ENCODE measurements at regions not wholly inside any gene's neighbourhood (a gene's known extent, or its start where the extent isn't known, plus 50 kb on each side); places are given as distances from the start of the nearest gene placed in this dataset.
"Not testable (repeated sequence)": the region's sequence is repeated elsewhere in the genome, so short reads cannot be mapped to it uniquely, and the experiment has no call there.

DNA sequence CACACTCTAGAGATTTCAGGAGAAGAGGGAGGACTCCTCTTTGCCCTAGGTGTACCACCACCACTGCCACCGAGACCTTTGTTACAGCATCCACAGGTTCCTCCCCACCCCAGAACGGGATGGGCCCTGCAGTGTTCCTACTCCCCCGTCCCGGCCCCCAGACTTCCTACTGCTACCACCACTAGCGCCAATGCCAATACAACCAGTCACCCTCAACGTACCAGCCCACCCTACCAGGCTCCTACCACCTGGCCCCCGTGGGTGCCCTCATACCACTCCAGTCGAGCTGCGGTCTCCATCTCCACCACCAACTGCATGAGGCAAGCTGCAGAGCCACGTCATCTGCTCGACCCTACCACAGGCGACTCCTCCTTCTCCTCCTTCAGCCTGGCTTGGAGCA lies 437.1 kb upstream of the ZNF337 start:
- not testable (repeated sequence) for DNase-seq (ENCODE audit: low read depth in 2 of 2)

DNA sequence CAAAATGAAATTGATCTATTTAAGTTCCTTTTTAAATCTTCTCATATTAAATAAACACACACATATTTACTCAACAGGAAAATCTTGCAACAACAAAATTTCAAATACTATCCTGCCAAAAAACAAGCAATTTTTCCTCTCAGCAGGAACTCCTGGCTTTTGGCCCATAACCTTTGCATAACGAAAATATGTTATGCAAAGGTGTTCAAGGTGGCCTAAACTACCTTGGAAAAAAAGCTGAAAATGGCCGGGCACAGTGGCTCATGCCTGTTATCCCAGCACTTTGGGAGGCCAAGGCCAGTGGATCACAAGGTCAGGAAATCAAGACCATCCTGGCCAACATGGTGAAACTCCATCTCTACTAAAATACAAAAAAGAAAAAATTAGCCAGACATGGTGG lies 424.3 kb upstream of the ZNF337 start:
- DNase-seq (ENCODE audit: low read depth in 2 of 2) = not testable (repeated sequence)

DNA sequence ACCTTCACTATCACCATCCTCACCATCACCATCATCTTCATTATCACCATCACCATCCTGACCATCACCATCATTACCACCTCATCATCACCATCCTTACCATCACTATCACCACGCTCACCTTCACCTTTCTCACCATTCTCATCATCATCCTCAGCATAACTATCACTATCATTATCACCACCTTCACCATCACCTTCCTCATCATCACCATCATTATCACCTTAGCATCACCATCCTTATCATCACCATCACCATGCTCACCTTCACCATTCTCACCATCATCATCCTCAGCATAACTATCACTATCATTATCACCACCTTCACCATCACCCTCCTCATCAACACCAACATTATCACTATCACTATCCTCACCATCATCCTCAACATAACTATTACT lies 397.8 kb upstream of the ZNF337 start:
- DNase-seq (ENCODE audit: low read depth in 2 of 2) = not testable (repeated sequence)

DNA sequence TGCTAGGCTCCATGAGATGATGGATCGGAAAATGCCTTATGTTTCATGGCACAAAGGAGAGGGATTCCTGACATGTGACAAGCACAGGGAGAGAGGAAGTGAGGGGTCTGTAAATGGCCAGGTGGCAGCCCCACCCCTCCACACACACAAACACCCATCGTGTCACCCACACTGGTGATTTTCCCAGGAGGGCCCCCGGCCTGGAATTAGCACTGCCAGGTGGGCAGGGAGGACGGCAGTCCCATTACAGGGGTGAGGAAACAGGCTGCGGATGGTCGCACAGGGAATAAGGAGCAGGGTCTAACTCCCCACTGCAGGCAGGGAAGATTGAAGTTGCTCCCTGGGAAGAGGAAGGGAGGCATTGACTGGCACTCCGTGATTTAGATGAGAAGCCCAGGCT lies 395.3 kb upstream of the ZNF337 start:
- not testable (repeated sequence) for DNase-seq (ENCODE audit: low read depth in 2 of 2)

DNA sequence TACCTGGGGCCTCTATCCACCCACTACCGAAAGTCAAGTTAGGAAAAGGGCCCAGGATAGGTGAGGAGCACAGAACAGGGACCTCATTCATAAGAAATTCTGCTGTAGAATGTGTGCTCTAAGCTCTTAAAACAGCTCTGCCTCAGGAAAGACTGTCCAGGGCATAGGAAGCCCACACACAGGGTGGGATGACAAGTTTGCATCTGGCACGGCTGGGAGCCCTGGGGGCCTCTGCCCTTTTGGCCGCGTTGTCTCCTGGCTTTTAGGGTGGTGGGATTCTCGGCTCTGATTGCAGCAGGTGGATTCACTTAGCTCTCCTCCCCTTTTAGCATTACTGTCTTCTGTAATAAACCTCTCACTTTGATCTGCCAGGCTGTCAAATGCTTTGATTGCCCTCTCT lies 389.5 kb upstream of the ZNF337 start:
- DNase-seq (ENCODE audit: low read depth in 2 of 2) = not testable (repeated sequence)

DNA sequence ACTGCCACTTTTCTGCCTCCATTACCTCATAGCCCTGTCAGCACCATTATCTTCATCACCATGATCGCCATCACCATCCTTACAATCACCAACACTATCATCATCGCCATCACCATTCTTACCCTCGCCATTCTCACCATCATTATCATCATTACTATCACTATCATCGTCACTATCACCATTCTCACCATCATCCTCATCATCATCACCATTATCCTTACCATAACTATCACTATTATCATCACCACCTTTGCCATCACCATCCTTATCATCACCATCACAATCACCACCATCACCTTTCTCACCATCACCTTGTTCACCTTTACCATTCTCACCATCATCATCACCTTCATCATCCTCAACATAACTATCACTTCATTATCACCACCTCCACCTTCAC lies 377.3 kb upstream of the ZNF337 start:
- not testable (repeated sequence) for DNase-seq (ENCODE audit: low read depth in 2 of 2)

DNA sequence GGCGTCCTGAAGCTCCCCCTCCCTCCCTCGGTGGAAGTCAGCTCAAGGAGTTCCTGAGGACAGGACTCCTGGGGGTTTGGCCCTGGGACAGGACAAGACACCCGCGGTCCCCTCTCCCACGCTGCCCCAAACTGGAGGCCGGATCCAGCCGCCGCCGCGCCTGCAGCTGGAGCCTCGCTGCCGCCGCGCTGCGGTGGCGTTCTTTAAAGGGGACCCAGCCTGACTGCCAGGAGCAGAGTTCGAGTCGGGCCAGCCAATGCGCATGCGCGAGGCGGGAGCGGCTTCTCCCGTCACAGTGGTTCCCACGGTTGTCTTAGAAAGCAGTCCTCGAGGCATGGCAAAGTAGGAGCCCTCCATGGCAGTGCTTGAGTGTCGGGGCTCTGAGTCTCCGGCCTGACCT lies 362.7 kb upstream of the ZNF337 start:
- DNase-seq (ENCODE audit: low read depth in 2 of 2) = not testable (repeated sequence)

DNA sequence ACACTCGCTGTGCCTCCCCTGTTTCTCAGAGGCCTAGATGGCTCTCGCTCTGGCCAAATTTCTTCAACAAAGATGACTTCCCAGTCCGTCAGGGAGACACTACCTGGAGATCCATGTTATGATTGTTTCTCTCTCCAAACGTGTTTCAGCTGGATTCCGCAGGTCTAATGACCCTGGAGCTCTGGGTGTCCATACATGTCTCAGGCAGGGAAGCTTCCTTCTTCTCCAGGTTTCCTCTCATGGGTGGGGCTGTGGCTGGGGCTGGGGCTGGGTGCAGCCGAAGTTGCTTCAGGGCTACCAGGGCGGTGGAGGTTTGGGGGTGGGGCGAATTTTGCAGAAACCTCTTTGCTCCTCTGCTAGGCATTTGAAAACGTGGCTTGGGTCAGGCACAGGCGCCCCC lies 361.8 kb upstream of the ZNF337 start:
- not testable (repeated sequence) for DNase-seq (ENCODE audit: low read depth in 2 of 2)

DNA sequence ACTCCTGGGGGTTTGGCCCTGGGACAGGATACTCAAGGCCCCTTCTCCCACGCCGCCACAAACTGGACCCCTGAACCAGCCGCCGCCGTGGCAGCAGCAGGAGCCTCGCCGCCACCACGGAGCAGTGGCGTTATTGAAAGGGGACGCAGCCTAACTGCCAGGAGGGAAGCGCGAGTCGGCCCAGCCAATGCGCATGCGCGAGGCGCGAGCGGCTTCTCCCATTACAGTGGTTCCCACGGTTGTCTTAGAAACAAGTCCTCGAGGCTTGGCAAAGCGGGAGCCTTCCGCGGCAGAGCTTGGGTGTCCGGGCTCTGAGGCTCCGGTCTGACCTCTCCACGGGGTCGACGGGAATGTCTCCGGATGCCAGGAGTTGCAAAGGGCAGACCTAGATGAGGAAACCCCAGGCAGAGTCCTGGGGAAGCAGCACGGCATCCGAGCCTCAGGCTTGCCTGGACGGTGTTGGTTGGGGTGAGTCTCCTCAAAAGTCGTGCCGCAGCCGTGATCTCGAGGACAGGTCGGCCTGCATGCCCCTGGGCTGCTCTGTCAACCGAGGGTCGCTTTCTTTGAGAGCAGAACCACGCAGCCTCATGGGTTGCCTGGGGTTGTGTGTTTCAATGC lies 360.6 kb upstream of the ZNF337 start:
- not testable (repeated sequence) for DNase-seq (ENCODE audit: low read depth in 2 of 2)

DNA sequence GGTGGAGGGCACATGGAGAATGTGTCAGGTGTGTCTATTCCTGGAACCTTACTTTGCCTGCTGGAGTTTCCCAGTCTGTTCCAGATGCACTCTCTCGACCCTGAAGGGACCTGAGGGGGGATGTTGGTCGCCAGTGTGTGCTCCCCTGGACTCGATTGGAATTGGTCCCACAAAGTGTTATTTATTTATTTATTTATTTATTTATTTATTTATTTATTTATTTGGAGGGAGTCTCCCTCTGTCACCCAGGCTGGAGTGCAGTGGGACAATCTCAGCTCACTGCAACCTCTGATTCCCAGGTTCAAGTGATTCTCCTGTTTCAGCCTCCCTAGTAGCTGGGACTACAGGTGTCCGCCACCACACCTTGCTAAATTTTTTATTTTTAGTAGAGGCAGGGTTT lies 329.1 kb upstream of the ZNF337 start:
- DNase-seq (ENCODE audit: low read depth in 2 of 2) = not testable (repeated sequence)

DNA sequence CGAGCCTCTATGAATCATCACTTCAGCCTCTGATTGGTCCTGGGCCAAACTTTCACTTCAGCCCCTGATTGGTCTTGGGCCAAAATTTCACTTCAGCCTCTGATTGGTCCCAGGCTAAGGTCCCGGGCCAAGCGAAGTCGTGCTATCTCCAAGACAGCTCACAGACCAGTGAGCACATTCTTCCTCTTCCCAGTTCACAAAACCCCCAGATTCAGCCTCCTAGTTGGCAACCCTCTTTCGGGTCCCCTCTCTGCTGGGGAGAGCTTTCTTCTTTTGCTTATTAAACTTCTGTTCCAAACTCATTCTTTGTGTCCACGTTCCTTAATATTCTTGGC lies 314.3 kb upstream of the ZNF337 start:
- not testable (repeated sequence) for DNase-seq (ENCODE audit: low read depth in 2 of 2)

DNA sequence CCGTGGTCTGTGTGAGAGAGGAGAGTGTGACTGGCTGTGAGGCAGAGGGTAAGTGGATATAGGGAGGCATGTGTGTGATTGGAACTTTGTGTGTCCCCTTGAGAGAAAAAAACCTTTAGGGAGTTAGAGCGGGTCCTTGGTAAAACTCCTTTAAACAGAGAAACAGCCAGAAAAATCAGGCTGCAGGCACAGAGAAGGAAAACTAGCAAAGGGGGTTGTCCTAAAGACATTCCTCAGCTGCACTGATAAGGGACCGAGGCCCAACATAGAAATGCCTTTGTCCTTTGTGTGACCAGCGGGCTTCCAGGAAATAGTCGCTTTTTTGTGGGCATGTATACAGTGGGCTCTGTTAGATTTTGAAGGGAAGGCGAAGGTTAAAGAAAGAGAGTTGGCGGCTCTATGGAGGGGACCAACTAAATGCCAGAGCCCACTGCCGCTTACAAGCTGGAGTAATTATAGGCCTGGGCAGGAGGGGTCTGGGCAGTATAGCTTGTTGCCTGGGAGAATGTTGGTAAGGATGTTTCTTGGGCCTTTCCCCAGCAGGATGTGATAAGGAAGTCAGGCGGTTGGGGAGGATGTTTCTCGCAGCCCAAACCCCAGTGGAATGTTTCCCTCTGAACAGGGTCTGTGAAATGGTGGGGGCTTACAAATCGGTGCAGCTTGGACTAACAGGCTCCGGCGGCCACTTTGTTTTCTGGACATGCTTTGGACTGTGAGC lies 313.7 kb upstream of the ZNF337 start:
- not testable (repeated sequence) for DNase-seq (ENCODE audit: low read depth in 2 of 2)

DNA sequence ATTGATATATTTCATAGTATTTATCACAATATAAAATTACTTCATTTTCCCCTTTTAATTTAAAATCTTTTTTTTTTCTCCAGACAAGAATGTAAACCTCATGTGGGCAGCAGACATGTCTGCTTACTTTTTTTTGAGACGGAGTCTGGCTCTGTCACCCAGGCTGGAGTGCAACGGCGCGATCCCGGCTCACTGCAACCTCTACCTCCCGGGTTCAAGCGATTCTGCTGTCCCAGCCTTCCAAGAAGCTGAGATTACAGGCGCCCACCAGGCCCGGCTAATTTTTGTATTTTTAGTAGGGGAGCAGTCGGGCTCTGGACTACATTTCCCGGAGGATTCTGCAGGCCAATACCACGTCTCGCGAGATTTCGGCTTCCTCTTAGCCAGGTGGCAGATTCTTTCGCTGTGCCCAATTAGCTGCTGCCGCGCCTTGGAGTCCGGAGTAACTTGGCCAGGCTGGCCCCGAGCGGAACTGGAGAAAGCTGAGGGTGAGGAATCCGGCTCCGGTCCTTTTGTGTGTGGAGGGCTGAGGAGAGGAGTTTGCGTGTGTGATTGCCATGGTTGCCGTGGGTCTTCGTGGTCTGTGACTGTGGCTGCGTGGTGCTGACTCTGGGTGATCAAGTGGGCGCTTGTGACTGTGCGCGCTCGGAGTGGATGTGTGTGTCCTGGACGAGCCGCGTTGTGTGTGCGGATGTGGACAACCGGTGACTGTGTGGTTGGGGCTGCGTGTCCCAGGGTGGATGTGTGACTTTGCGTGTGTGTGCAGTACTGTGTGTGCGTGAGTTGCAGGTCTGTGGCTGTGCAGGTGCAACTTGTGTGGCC lies 313.0 kb upstream of the ZNF337 start:
- DNase-seq (ENCODE audit: low read depth in 2 of 2) = peak; percentile 47 to 56

DNA sequence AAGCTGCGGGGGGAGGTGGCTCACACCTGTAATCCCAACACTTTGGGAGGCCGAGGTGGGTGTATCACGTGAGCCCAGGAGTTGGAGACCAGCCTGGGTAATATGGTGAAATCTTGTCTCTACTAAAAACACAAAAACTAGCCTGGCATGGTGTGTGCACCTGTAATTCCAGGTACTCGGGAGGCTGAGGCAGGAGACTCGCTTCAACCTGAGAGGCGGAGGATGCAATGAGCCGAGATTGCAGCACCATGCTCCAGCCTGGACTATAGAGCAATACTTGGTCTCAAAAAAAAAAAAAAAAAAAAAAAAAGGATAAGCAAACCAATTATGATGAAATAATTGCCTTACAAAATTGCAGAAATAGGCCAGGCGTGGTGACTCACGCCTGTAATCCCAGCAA lies 311.4 kb upstream of the ZNF337 start:
- not testable (repeated sequence) for DNase-seq (ENCODE audit: low read depth in 2 of 2)

DNA sequence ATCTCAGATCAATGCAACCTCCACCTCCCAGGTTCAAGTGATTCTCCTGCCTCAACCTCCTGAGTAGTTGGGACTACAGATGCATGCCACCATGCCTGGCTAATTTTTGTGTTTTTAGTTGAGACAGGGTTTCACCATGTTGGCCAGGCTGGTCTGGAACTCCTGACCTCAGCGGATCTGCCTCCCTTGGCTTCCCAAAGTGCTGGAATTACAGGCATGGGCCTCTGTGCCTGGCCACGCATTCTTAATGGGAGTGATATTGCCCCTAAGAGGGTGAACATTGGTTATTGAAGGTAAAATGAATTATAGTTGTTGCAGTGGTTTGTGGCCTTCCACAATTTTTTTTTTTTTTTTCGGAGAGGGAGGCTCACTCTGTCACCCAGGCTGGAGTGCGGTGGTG lies 309.5 kb upstream of the ZNF337 start:
- DNase-seq (ENCODE audit: low read depth in 2 of 2) = not testable (repeated sequence)

DNA sequence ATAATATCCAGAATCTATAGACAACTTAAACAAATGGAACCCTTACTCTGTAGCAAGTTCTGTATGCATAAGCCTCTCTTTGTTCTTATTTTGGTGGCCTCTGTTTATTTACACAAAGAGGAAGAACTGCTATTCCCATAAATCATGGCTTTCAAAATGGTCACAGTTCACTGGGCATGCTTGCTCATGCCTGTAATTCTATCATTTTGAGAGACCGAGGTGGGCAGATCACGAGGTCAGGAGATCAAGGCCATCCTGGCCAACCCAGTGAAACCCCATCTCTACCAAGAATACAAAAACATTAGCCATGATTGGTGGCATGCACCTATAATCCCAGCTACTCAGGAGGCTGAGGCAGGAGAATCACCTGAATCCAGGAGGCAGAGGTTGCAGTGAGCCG lies 307.3 kb upstream of the ZNF337 start:
- DNase-seq (ENCODE audit: low read depth in 2 of 2) = not testable (repeated sequence)

DNA sequence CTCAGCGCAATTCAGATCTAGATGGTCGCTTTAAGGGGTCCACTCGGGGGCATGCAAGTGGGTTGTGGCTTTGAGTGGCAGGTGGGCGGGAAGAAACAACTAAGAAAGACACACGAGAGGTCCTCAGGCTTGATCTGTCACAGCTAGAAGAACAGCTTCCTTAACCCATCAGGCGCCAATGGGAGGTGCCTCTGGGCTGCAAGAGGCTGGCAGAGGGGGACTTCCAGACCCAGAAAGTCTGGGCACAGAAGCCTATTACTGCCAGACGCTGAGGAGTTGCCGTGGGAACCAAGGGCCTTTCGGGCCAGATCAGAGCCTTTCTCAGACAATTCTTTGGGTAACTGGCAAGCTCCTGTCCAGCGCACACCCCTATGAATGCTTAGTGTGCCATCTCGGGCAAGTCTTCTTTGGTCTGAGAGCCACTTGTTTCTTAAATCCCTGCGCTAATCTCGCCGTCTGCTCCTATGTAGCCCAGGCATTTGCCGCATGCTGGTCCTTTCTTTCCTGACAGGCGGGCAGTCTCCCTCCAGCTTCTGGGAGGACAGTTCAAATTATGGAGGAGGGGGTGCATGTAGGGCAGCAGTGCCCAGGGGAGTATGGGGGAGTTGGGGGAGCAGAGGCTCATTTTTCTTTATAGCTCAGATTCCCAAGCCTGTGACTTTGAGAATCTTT lies 300.9 kb upstream of the ZNF337 start:
- DNase-seq (ENCODE audit: low read depth in 2 of 2) = not testable (repeated sequence)

DNA sequence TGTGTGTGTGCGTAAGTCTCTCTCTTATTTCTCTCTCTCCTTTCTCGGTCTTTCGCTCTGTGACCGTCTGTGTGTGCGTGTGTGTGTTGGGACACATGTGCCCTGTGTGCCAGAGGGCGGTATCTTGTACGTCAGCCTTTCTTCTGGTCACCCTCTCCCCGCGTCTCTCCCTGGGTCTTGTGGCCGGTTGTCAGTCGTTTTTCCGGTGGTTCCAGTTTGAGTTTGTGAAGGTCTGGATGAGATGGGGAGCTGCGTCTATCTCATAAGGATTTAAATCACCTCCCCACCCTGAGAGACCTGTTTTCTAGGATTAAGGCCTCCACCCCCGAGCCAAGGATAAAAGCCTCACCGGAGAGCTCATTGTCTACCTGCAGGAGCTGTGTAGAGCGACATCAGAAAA lies 295.5 kb upstream of the ZNF337 start:
- DNase-seq (ENCODE audit: low read depth in 2 of 2) = no peak

DNA sequence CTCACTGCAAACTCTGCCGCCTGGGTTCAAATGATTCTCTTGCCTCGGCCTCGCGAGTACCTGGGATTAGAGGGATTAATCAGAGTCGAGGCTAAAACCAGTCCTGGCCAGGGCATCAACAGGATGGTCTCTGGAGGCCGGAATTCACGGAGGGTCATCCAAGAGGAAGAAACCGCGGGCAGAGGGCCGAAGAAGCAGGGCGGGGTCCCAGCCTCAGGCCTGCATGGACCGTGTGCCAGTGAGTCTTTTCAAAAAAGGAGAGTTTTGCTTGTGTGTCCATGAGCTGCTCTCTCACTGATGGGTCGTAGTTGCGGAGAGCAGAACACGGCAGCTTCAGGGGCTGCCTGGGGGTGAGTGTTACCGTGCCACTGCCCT lies 295.1 kb upstream of the ZNF337 start:
- no peak for DNase-seq (ENCODE audit: low read depth in 2 of 2)

DNA sequence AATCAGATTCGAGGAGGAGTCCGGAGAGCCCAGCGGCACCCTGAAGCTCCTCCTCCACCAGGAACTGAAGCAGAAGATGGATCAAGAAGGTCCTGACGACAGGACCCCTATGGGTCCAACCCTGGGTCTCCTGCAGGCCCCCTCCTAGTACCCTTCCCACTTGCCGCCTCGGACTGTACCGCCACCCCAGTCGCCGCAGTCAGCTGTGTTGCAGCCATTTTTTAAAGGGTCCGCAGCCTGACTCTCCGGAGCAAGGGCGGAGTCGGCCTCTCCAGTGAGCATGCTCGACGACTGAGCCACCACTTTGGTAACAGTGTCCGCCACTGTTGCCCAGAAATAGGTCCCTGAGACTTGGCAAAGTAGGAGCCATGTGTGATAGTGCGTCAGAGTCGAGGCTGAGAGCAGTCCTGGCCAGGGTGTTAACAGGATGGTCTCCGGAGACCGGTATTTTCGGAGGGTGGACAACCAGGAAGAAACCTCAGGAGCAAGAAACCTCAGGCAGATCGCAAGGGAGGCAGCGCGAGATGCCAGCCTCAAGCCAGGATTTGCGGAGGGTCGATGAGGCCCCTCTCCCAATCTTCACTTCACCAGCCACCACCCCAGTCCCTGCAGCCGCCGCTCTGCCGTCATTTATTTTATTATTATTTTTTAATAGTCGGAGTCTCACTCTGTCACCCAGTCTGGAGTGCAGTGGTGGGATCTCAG lies 294.6 kb upstream of the ZNF337 start:
- DNase-seq (ENCODE audit: low read depth in 2 of 2) = no peak

DNA sequence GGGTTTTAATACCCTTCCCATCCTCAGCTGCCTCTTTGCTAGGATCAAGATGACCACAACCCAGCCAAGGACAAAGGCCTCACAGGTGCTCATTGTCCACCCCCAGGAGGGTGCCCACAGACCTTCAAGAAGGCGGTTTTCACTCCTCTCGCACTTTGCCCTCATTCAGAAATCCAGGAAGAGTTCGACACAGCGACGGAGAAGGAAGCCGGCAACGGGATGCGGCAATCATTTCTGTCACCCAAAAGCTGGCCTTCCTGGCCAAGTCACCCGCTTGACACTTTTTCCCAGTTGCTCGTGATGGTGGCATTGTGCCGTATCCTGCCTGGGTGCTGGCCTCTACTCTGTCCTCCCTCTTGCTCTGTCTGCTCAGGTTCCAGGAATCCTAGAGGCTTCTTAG lies 293.0 kb upstream of the ZNF337 start:
- DNase-seq (ENCODE audit: low read depth in 2 of 2) = not testable (repeated sequence)

DNA sequence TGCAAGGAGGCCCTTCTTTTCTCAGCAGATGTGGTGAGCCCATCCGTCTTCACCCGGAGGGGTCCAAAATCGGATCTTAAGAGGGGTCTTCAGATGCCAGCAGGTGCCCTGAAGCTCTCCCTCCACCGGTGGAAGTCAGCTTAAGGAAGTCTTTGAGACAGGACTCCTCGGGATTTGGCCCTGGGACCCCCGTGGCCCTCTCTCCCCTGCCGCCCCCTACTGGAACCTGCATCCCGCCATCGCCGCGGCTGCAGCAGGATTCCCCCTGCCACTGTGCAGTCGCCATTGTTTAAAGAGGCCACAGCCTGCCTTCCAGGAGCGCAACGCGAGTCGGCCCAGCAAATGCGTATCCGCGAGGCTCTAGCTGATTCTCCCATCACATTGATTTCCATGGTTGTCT lies 292.5 kb upstream of the ZNF337 start:
- no peak for DNase-seq (ENCODE audit: low read depth in 2 of 2)
